ENCODE measurements at regions not wholly inside any gene's neighbourhood (a gene's known extent, or its start where the extent isn't known, plus 50 kb on each side); places are given as distances from the start of the nearest gene placed in this dataset.

DNA sequence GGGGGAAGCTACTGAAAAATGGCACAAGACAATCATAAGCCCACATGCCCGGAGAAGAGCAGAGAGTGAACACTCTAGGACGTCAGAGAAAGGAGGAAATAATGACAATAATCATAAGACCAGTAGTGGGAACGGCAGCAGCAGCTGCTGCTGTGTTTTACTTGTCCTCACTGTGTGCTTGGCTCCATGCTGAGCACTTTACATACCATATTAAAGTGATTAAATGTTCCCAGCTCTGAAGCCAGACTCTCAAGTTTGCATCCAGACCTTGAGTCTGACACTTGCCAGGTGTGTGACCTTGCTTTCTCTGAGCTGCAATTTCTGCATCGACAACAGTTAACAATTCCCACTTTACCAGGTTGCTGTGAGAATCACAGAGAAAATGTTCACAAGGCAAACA is 255.4 kb downstream of the SPANXN1 start:
- TF ChIP-seq SREBF2 (IDR thresholded peaks at IDR 0.05) = no peak
- no peak for TF ChIP-seq POLR2A (IDR thresholded peaks at IDR 0.05; ENCODE audit: low read length)
- TF ChIP-seq, protein P1, sequence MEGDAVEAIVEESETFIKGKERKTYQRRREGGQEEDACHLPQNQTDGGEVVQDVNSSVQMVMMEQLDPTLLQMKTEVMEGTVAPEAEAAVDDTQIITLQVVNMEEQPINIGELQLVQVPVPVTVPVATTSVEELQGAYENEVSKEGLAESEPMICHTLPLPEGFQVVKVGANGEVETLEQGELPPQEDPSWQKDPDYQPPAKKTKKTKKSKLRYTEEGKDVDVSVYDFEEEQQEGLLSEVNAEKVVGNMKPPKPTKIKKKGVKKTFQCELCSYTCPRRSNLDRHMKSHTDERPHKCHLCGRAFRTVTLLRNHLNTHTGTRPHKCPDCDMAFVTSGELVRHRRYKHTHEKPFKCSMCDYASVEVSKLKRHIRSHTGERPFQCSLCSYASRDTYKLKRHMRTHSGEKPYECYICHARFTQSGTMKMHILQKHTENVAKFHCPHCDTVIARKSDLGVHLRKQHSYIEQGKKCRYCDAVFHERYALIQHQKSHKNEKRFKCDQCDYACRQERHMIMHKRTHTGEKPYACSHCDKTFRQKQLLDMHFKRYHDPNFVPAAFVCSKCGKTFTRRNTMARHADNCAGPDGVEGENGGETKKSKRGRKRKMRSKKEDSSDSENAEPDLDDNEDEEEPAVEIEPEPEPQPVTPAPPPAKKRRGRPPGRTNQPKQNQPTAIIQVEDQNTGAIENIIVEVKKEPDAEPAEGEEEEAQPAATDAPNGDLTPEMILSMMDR (IDR thresholded peaks at IDR 0.05) = no peak
